ENCODE measurements at regions not wholly inside any gene's neighbourhood (a gene's known extent, or its start where the extent isn't known, plus 50 kb on each side); places are given as distances from the start of the nearest gene placed in this dataset.

- TF ChIP-seq POLR2AphosphoS5 (IDR thresholded peaks at IDR 0.05; ENCODE audit: borderline replicate concordance, low read depth, low read length) (no peak), EZH2 (IDR thresholded peaks at IDR 0.05) (no peak)
Observed at GRCh38 chr21:38574895-38575575, 76.8 kb upstream of the ERG start.
